ENCODE measurements at regions not wholly inside any gene's neighbourhood (a gene's known extent, or its start where the extent isn't known, plus 50 kb on each side); places are given as distances from the start of the nearest gene placed in this dataset.

- no peaks in the 10 kb centered on the region for H3K36me3 ChIP-seq (ENCODE audit: control insufficient read depth, low read length)
- H3K27me3 ChIP-seq (ENCODE audit: control insufficient read depth, low read length), result no peaks in the 10 kb centered on the region
- H4K20me1 ChIP-seq (ENCODE audit: control insufficient read depth, insufficient read depth, low read depth, low read length), result no peaks in the 10 kb centered on the region
- no peaks in the 10 kb centered on the region for H3K79me2 ChIP-seq (ENCODE audit: control insufficient read depth, low read length)
- H3K4me1 ChIP-seq (ENCODE audit: control insufficient read depth, low read length), result no peaks in the 10 kb centered on the region
- no peaks in the 10 kb centered on the region for H3K9me2 ChIP-seq (replicated peaks; ENCODE audit: control insufficient read depth, low read length)
- H3K4me3 ChIP-seq (ENCODE audit: low read length), result no peak overlapping the region
- TF ChIP-seq CTCF (IDR thresholded peaks at IDR 0.05; ENCODE audit: low read depth, low read length, poor library complexity, severe bottlenecking) (no peak), EZH2phosphoT487 (IDR thresholded peaks at IDR 0.05; ENCODE audit: borderline replicate concordance, low read length) (no peak)
- no peak overlapping the region for H3K27ac ChIP-seq (ENCODE audit: low read depth, low read length)
- H3K9me3 ChIP-seq (ENCODE audit: control insufficient read depth, insufficient read depth, low read length), result no peaks in the 10 kb centered on the region
- H3K4me2 ChIP-seq (ENCODE audit: low read length), result no peak overlapping the region
- no peaks in the 10 kb centered on the region for H3F3A ChIP-seq (ENCODE audit: control insufficient read depth, insufficient read depth)
These were observed 67.4 kb upstream of the ST8SIA2 start for GRCh38 chr15:92326236-92326635.

- Histone ChIP-seq H3K36me3 (ENCODE audit: control insufficient read depth, low read length) (no peaks in the 10 kb centered on the region), H3F3A (ENCODE audit: control insufficient read depth, insufficient read depth) (no peaks in the 10 kb centered on the region), H3K4me1 (ENCODE audit: control insufficient read depth, low read length) (no peaks in the 10 kb centered on the region), H3K4me3 (ENCODE audit: low read length) (no peak overlapping the region), H4K20me1 (ENCODE audit: control insufficient read depth, insufficient read depth, low read depth, low read length) (no peaks in the 10 kb centered on the region), H3K9me3 (ENCODE audit: control insufficient read depth, insufficient read depth, low read length) (no peaks in the 10 kb centered on the region), H3K79me2 (ENCODE audit: control insufficient read depth, low read length) (no peaks in the 10 kb centered on the region), H3K9me2 (replicated peaks; ENCODE audit: control insufficient read depth, low read length) (no peaks in the 10 kb centered on the region), H3K27ac (ENCODE audit: low read depth, low read length) (no peak overlapping the region), H3K4me2 (ENCODE audit: low read length) (no peak overlapping the region), H3K27me3 (ENCODE audit: control insufficient read depth, low read length) (no peaks in the 10 kb centered on the region)
- no peak for TF ChIP-seq CTCF (IDR thresholded peaks at IDR 0.05; ENCODE audit: low read depth, low read length, poor library complexity, severe bottlenecking)
- no peak for TF ChIP-seq EZH2phosphoT487 (IDR thresholded peaks at IDR 0.05; ENCODE audit: borderline replicate concordance, low read length)
These were observed 66.6 kb upstream of the ST8SIA2 start for GRCh38 chr15:92327033-92327432.

- H3F3A ChIP-seq (ENCODE audit: control insufficient read depth, insufficient read depth), result no peaks in the 10 kb centered on the region
- no peaks in the 10 kb centered on the region for H3K36me3 ChIP-seq (ENCODE audit: control insufficient read depth, low read length)
- no peak overlapping the region for H3K4me3 ChIP-seq (ENCODE audit: low read length)
- TF ChIP-seq CTCF (IDR thresholded peaks at IDR 0.05; ENCODE audit: low read depth, low read length, poor library complexity, severe bottlenecking) (no peak), EZH2phosphoT487 (IDR thresholded peaks at IDR 0.05; ENCODE audit: borderline replicate concordance, low read length) (no peak)
- H3K9me2 ChIP-seq (replicated peaks; ENCODE audit: control insufficient read depth, low read length), result no peaks in the 10 kb centered on the region
- H3K27ac ChIP-seq (ENCODE audit: low read depth, low read length), result no peak overlapping the region
- no peaks in the 10 kb centered on the region for H3K27me3 ChIP-seq (ENCODE audit: control insufficient read depth, low read length)
- H3K4me2 ChIP-seq (ENCODE audit: low read length), result no peak overlapping the region
- no peaks in the 10 kb centered on the region for H3K9me3 ChIP-seq (ENCODE audit: control insufficient read depth, insufficient read depth, low read length)
- H3K4me1 ChIP-seq (ENCODE audit: control insufficient read depth, low read length), result no peaks in the 10 kb centered on the region
- H4K20me1 ChIP-seq (ENCODE audit: control insufficient read depth, insufficient read depth, low read depth, low read length), result no peaks in the 10 kb centered on the region
- H3K79me2 ChIP-seq (ENCODE audit: control insufficient read depth, low read length), result no peaks in the 10 kb centered on the region
These were observed 65.5 kb upstream of the ST8SIA2 start for GRCh38 chr15:92328207-92328606.

Measured in DOHH2 (cell line).